ENCODE measurements at regions not wholly inside any gene's neighbourhood (a gene's known extent, or its start where the extent isn't known, plus 50 kb on each side); places are given as distances from the start of the nearest gene placed in this dataset.
"Not testable (repeated sequence)": the region's sequence is repeated elsewhere in the genome, so short reads cannot be mapped to it uniquely, and the experiment has no call there.

GRCh38 chr18:1510542-1511179, 606.0 kb downstream of the ADCYAP1 start:
- ChIA-PET CTCF (no interaction called here), POLR2A (no interaction called here)
- no peak for DNase-seq (ENCODE audit: low read depth)
- H3K27me3 ChIP-seq (ENCODE audit: control insufficient read depth, insufficient read depth, low read length): no peaks in the 10 kb centered on the region
- no peaks in the 10 kb centered on the region for H3K36me3 ChIP-seq (ENCODE audit: control insufficient read depth, insufficient read depth, low read length)
- no peak for TF ChIP-seq CTCF (IDR thresholded peaks at IDR 0.05; ENCODE audit: insufficient read depth, low read depth, low read length)
- H3K4me3 ChIP-seq (ENCODE audit: low read depth, low read length): no peak overlapping the region

DNA sequence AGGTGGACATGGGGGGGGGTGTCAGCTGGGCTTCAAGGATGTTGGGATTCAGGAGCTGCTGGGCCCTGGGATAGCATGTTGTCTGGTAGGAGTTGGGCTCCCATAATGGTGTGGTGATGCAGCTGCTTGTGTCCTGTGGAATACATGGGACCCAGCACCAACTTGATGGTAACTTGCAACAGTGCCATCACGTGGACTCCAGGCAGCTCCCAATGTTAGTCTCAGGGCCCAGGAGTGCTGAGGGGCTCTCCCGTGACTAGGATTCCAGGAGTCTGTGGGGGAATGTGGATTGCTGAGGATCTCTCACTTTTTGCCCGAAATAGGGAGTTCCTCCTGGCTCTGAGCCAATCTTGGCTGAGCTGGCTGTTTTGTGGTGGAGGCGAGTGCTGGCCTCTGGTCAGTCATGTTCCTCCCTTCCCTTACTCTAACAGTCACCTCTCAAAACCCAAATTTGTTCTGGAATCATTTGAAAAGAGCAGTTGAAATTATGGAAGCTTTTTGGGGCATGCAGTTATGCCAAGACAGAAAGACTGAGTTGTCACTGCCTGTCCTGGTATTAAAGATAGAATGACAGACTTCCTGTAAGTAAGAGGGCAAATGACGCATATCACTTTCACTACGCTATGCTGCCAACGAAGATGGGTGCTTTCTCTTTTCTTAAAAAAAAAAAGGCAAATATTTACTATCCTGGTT, 607.1 kb downstream of the ADCYAP1 start:
- Histone ChIP-seq H3K36me3 (ENCODE audit: control insufficient read depth, insufficient read depth, low read length) (no peaks in the 10 kb centered on the region), H3K27me3 (ENCODE audit: control insufficient read depth, insufficient read depth, low read length) (no peaks in the 10 kb centered on the region), H3K4me3 (ENCODE audit: low read depth, low read length) (no peak overlapping the region)
- ChIA-PET CTCF (no interaction called here), POLR2A (no interaction called here)
- TF ChIP-seq CTCF (IDR thresholded peaks at IDR 0.05; ENCODE audit: insufficient read depth, low read depth, low read length): no peak
- no peak for DNase-seq (ENCODE audit: low read depth)

- DNase-seq (ENCODE audit: low read depth): no peak
- TF ChIP-seq CTCF (IDR thresholded peaks at IDR 0.05; ENCODE audit: insufficient read depth, low read depth, low read length): no peak
- Histone ChIP-seq H3K36me3 (ENCODE audit: control insufficient read depth, insufficient read depth, low read length) (no peaks in the 10 kb centered on the region), H3K27me3 (ENCODE audit: control insufficient read depth, insufficient read depth, low read length) (no peaks in the 10 kb centered on the region), H3K4me3 (ENCODE audit: low read depth, low read length) (no peak overlapping the region)
- ChIA-PET POLR2A (no interaction called here), CTCF (no interaction called here)
These were observed 608.8 kb downstream of the ADCYAP1 start for GRCh38 chr18:1513519-1513918.

- H3K36me3 ChIP-seq (ENCODE audit: control insufficient read depth, insufficient read depth, low read length); POLR2A ChIA-PET; CTCF ChIA-PET: not testable (repeated sequence)
These were observed 617.0 kb downstream of the ADCYAP1 start for GRCh38 chr18:1521588-1522248.

GRCh38 chr18:1522249-1522615, 617.6 kb downstream of the ADCYAP1 start:
- Histone ChIP-seq H3K4me3 (ENCODE audit: low read depth, low read length) (no peak overlapping the region), H3K27me3 (ENCODE audit: control insufficient read depth, insufficient read depth, low read length) (no peaks in the 10 kb centered on the region), H3K36me3 (ENCODE audit: control insufficient read depth, insufficient read depth, low read length) (no peaks in the 10 kb centered on the region)
- POLR2A ChIA-PET: no interaction called here
- no peak for DNase-seq (ENCODE audit: low read depth)
- no peak for TF ChIP-seq CTCF (IDR thresholded peaks at IDR 0.05; ENCODE audit: insufficient read depth, low read depth, low read length)
- CTCF ChIA-PET: no interaction called here

More at GRCh38 chr18:1521588-1522248, 617.0 kb downstream of the ADCYAP1 start:
- not testable (repeated sequence) for H3K27me3 ChIP-seq (ENCODE audit: control insufficient read depth, insufficient read depth, low read length); DNase-seq (ENCODE audit: low read depth); H3K4me3 ChIP-seq (ENCODE audit: low read depth, low read length)

Data from BJ (cell line).